GM12875 (cell line): ENCODE measurements at regions not wholly inside any gene's neighbourhood (a gene's known extent, or its start where the extent isn't known, plus 50 kb on each side); places are given as distances from the start of the nearest gene placed in this dataset.

Source experiments
- H3K4me3 ChIP-seq: one replicate; pipeline ENCODE4 v1.5.1; 2011; ENCODE audit warnings: low read depth, low read length, control low read depth
- TF ChIP-seq, protein P1 (sequence below): IDR thresholded peaks from 2 replicates; pipeline ENCODE4 v1.5.1; 2011; ENCODE audit warnings: low read depth, mild to moderate bottlenecking, control low read depth, inconsistent platforms, low read length, moderate library complexity, borderline replicate concordance; ENCODE audit not compliant: insufficient read depth

DNA sequence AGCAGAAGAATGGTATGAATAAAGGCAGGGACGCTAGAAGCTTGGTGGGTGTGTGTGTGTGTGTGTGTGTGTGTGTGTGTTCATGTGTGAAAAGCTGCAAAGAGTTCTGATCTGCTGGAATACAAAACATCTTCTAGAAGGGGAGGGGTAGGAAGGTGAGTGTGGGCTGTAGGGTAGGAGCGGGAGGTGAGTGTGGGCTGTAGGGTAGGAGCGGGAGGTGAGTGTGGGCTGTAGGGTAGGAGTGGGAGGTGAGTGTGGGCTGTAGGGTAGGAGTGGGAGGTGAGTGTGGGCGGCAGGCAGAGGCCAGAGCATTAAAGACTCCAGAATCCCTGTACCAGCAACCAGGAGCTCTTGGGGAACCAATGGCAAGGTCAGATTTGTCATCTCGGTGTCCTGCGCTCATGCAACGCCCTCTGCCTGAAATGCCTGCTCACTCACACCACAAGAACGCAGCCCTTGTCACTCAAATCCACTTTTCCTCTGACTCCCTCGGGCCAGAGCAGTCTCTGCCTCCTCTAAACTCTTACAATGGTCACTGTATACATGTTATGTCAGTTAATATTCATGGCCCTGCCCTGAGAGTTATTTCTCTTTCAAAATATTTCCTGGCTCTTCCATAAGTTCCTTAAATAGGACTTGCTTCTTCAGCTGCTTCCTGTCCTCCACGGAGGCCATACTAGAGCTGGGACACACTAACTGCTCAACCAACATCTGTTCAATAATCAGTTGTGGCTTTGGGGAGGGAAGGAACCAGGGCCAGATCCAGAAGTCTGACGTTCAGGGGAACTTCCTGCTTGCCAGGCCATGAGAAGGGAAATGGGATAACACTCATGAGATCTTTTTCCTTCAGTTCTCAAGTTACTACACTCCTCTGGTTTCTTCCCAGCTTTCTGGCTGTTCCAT is 53.6 kb upstream of the ZNF644 start:
- no peak overlapping the region for H3K4me3 ChIP-seq
- TF ChIP-seq, protein P1, sequence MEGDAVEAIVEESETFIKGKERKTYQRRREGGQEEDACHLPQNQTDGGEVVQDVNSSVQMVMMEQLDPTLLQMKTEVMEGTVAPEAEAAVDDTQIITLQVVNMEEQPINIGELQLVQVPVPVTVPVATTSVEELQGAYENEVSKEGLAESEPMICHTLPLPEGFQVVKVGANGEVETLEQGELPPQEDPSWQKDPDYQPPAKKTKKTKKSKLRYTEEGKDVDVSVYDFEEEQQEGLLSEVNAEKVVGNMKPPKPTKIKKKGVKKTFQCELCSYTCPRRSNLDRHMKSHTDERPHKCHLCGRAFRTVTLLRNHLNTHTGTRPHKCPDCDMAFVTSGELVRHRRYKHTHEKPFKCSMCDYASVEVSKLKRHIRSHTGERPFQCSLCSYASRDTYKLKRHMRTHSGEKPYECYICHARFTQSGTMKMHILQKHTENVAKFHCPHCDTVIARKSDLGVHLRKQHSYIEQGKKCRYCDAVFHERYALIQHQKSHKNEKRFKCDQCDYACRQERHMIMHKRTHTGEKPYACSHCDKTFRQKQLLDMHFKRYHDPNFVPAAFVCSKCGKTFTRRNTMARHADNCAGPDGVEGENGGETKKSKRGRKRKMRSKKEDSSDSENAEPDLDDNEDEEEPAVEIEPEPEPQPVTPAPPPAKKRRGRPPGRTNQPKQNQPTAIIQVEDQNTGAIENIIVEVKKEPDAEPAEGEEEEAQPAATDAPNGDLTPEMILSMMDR, result no peak

DNA sequence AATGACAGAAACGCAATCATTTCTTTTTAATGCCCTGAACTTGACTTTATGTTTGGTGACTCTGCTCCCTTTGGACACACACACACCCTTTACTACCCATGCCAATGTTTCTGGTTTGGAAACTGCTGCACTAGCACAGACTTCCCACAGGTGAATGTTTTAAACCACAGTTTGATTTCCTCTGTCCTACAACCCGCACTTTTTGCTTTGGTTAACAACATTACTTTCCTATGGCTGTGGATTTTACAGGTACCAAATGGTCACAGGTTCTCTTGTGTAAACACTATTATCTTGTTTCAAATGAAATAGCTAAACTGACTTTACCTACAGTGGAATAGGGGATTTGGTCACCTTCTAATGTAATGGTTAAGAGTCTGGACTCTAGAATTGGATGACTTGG is 51.5 kb upstream of the ZNF644 start:
- H3K4me3 ChIP-seq, result no peak overlapping the region
- TF ChIP-seq, protein P1, result no peak

DNA sequence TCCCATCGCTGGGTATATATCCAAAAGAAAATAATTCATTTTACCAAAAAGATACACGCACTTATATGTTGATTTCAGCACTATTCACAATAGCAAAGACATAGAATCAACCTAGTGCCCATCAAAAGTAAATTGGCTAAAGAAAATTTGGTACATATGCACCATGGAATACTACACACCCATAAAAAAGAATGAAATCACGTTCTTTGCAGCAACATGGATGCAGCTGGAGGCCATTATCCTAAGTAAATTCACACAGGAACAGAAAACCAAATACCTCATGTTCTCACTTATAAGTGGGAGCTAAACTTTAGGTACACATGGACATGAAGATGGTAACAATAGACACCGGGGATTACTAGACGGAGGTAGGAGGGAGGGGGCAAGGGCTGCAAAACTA is 50.0 kb upstream of the ZNF644 start:
- no peak overlapping the region for H3K4me3 ChIP-seq
- TF ChIP-seq, protein P1, result no peak
